ENCODE measurements at regions not wholly inside any gene's neighbourhood (a gene's known extent, or its start where the extent isn't known, plus 50 kb on each side); places are given as distances from the start of the nearest gene placed in this dataset.

- no peak for DNase-seq
Measured at GRCh38 chr2:129752176-129752575, 227.3 kb upstream of the RAB6C start.

DNA sequence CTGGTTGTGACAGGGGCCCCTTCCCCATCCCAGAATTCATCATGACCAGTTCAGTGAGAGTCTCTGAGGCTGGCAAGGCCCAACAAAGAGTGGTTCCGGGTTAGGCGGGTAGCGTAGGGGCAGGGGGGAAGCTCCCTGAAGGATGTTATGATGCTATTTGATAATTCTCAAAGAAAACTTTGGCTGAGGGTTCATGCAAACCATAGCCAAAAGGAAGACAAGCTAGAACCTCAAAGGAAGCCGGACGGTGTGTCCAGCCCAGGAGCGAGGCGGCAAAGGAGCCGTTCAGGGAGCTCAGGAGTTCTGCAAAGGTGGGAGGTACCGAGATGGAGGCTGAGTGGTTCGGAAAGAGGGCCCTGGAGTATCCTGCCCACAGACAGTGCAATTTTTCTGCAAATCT lies 226.8 kb upstream of the RAB6C start:
- no peak for DNase-seq

GRCh38 chr2:129753261-129753660 lies 226.2 kb upstream of the RAB6C start:
- DNase-seq, result no peak

GRCh38 chr2:129754421-129754820 lies 225.0 kb upstream of the RAB6C start:
- no peak for DNase-seq

GRCh38 chr2:129754831-129755230 lies 224.6 kb upstream of the RAB6C start:
- DNase-seq, result no peak

GRCh38 chr2:129755786-129756185 lies 223.7 kb upstream of the RAB6C start:
- no peak for DNase-seq

- DNase-seq, result no peak
Measured at GRCh38 chr2:129756276-129756675, 223.2 kb upstream of the RAB6C start.

GRCh38 chr2:129757366-129757914 lies 222.0 kb upstream of the RAB6C start:
- no peak for DNase-seq

DNA sequence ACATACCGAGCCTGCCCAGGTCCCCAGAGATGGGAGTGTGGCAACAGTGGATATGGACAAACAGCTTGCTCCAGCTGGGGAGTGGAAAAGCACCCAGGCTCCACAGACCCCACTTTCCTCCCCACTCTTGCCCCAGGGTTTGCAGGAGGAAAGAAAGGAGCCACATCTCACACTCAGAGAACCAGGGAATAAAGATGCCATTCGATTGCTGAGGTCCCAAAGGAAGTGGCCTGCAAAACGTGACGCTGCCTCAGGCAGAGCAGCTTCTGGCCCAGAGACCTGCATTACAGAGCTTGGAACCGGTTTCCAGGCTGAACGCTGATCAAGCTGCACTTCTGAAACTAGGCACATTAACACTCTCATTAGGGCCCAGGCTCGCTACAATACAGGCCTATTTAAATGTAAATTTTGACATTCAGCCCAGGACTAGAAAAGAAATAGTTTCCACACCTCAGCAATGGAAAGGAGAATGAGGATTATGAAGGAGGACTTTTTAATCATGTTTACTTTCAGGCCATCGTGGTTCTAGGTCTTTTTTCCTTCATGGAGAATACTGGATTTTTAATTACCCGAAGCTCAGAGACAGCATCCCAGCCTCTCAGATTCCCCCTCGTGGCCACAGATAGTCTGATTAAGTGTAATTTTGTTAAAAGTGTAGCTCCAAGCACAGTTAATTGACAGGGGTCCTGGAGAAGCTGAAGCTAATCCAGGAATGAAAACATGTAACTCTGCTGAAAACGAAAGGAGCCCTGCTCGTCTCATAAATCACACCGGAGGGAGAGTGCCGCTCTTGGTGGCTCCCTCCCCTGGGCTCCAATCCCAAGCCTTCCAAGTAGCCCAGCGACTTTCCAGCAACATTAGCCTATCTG lies 221.3 kb upstream of the RAB6C start:
- DNase-seq, result no peak

GRCh38 chr2:129758784-129759471 lies 220.5 kb upstream of the RAB6C start:
- no peak for DNase-seq

DNA sequence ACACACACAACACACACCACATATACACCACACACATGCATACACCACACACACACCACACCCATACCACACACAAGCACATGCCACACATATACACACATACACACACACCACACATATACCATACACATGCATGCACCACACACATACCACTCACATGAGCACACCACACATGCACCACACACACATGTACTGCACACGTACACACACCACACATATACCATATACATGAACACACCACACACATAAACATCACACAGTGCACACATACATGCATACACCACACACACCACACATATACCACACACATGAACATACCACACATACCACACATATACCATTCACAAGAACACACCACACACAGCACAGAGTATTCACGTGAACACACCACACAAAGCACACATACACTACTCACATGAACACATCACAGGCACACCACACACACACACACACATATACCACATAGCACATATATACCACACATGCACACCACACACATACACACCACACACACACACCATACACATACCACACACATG lies 219.9 kb upstream of the RAB6C start:
- no peak for DNase-seq

DNA sequence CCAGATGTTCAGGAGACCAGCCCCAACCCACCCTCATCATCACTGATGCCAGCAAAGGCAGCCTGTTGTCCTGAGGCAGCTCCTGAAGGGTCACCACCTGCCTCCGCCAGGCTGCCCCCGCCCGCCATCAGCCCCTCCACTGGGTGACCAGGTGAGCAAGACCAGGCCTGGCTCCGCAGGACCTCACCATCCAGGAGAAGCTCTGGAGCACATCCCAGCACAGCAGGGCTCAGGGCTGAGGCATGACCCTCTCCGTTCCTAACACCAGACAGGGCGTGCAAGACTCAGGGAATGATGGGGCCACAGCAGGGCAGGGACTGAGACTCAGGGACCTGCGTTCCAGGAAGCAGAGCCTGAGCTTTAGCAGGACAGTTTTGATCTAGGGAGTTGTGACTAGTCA lies 218.8 kb upstream of the RAB6C start:
- no peak for DNase-seq

DNA sequence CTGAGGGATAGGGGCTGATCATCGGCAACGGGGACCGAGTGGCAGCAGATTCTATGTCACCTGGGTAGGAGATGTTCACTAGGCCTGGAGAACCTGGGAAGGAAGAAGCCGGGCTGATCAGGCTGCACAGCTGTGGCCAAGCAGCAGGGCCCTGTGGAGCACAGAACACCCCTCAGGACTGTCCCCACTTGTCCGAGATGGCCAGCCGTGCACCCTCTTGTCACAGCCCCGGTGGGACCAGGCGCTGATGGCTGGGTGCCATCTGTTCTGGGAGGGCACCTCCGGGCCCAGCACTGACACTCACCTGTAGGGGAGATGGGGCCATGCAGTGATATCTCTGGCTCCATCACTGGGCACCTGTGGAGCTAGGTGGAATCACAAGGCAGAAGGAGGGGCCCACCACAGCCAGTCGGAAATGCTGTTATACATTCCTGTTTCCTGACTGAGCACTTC lies 217.9 kb upstream of the RAB6C start:
- no peak for DNase-seq

- no peak for DNase-seq
Measured at GRCh38 chr2:129762386-129763189, 216.9 kb upstream of the RAB6C start.

DNA sequence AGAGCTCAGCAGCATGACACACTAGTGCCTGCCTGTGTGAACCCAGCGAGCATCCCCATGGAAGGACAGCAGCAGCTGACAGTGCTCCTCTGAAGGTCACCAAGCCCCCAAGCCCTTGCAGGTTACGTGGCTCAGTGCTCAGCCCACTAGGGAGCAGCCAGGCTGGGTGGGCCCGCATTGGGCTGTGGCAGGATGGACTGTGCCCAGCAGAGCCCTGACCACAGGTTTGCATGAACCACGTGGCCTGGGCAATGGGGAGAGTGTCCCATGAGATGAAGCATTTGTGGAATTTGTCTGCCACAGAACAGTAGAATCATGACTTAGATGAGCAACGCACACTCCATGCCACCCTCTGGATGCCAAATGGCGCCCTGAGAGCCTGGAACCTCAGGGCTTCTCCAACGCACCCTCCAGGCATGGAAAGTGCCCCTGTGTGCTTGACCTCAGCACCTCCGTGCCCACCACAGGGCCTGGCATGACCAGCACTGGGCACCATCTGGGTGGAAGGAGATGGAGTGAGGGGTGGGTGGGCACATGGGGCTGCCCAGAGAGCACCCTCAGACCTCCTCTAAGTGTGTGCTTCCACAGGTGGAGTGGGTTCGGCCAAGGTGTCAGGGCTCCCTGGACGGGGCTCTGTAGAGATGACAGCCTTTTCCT lies 216.1 kb upstream of the RAB6C start:
- no peak for DNase-seq

GRCh38 chr2:129763966-129764365 lies 215.5 kb upstream of the RAB6C start:
- DNase-seq, result no peak

GRCh38 chr2:129764376-129765325 lies 214.8 kb upstream of the RAB6C start:
- no peak for DNase-seq

DNA sequence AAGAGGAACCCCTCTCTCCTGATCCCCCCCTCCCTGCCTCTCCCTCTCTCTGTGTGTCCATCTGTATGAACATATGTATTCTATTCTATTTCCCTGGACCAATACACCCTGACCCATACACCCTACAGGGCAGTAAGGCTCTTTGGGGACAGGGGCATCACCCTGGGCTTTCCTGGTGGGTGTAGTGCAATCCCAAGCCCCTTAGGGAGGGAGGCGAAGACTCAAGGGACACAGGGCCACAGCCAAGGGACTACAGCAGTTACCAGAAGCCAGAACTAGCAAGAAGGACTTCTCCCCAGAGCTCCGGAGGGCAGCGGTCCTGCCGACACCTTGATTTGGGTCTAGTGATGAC lies 214.2 kb upstream of the RAB6C start:
- no peak for DNase-seq

- no peak for DNase-seq
Measured at GRCh38 chr2:129765678-129766351, 213.7 kb upstream of the RAB6C start.

DNA sequence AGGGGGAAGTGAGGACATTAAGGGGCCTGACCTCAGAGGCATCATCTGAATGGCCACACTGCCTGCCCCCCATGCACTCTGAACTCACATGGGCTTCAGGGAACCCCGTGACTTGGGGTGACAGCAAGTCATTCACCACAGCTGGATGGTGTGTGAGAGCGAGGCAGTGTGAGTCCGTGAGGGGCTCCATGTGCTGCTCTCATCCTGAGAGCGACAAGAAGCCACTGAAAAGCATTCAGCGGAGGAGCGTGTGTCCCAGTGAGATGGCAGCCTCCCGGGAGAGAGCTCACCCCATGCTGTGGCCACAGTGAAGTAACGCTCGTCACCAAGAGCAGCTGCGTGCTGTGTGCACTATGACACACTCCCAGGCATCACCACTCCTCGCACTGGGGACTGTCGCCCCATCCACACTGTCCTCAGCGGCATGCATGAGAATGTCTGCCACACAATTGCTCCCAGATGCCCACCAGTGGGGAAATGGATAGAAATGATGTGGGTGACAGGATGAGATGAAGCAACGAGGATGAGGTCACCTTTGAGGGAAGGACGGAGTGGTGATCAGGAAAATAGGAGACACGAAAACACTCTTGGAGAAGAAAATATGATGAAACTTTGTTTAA lies 213.0 kb upstream of the RAB6C start:
- DNase-seq, result no peak

Data from CD4-positive, alpha-beta T cell treated with Interleukin-6 for 4 hours (primary cell).